ENCODE measurements at regions not wholly inside any gene's neighbourhood (a gene's known extent, or its start where the extent isn't known, plus 50 kb on each side); places are given as distances from the start of the nearest gene placed in this dataset.

GRCh38 chr5:77828445-77828844, 52.3 kb upstream of the TBCA start (continued):
- TF ChIP-seq TSHZ2 (CRISPR knock-in tag; IDR thresholded peaks at IDR 0.05), result no peak
